Urinary bladder (tissue), 3 donors: ENCODE measurements at regions not wholly inside any gene's neighbourhood (a gene's known extent, or its start where the extent isn't known, plus 50 kb on each side); places are given as distances from the start of the nearest gene placed in this dataset.
"Not testable (repeated sequence)": the region's sequence is repeated elsewhere in the genome, so short reads cannot be mapped to it uniquely, and the experiment has no call there.

Experiments
- DNase-seq: peaks from one replicate; pipeline ENCODE4 v3.0.0-alpha.2; 2015; ENCODE audit errors: extremely low spot score
- H3K27ac ChIP-seq: one replicate; pipeline ENCODE4 v1.5.1; 2013; ENCODE audit warnings: low read depth, mild to moderate bottlenecking, moderate library complexity
- H3K36me3 ChIP-seq: one replicate; pipeline ENCODE4 v1.6.1; 2013; ENCODE audit warnings: mild to moderate bottlenecking, moderate library complexity; ENCODE audit not compliant: insufficient read depth
- H3K4me1 ChIP-seq: one replicate; pipeline ENCODE4 v1.6.1; 2013; ENCODE audit warnings: mild to moderate bottlenecking, moderate library complexity; ENCODE audit not compliant: insufficient read depth
- H3K4me3 ChIP-seq: one replicate; pipeline ENCODE4 v1.5.1; 2013; ENCODE audit warnings: low read depth, low read length
- WGBS: extraction: QIAGEN DNeasy Blood & Tissue Kit; methylation state at CpG from one replicate; pipeline ENCODE4 v1.1.7; 2013; 5-methylcytosine and 5-hydroxymethylcytosine counted together
- donor health status: healthy with polysubstance abuse.
- donor health status: healthy.

DNA sequence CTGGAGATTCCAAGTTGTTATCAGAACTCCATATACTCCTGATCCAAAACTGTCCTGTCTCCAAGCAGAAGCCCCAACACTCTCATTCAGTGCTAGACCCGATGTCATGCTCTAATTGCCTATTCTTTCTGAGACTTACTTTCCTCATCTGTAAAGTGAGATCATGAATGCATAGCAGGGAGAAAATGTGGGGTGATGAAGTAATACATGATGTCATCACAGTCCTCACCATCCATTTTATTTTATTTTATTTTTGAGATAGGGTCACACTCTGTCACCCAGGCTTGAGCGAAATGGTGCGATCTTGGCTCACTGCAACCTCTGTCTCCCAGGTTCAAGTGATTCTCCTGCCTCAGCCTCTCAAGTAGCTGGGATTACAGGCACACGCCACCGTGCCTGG is 1554.0 kb upstream of the ADGRL3 start:
- Histone ChIP-seq H3K36me3 (no peaks in the 10 kb centered on the region), H3K27ac (no peak overlapping the region), H3K4me1 (no peaks in the 10 kb centered on the region), H3K4me3 (no peak overlapping the region)
- no peak for DNase-seq
- 95% methylated on average over 5 of the region's 5 CpGs for WGBS

DNA sequence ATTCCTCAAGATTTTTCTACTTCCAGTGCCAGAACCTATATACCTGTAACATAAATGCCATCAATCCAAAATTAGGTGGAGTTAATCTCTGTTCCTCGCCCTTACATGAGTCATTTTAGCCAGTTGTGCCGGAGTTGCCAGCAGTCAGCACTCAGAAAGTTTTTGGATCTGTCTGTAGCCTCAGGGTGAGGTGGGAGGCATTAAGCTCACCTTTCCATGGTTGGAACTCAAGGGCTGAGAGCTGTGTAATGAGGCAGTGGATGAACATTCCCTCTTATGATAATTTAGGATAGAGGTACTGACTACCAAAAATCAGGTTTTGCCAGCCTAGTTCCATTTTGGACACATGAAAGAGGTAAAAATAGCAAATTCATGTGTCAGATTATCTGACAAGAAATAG is 1553.1 kb upstream of the ADGRL3 start:
- DNase-seq, result no peak
- Histone ChIP-seq H3K4me3 (no peak overlapping the region), H3K4me1 (no peaks in the 10 kb centered on the region), H3K27ac (no peak overlapping the region), H3K36me3 (no peaks in the 10 kb centered on the region)
- WGBS, result 79% methylated on average over 2 of the region's 2 CpGs

DNA sequence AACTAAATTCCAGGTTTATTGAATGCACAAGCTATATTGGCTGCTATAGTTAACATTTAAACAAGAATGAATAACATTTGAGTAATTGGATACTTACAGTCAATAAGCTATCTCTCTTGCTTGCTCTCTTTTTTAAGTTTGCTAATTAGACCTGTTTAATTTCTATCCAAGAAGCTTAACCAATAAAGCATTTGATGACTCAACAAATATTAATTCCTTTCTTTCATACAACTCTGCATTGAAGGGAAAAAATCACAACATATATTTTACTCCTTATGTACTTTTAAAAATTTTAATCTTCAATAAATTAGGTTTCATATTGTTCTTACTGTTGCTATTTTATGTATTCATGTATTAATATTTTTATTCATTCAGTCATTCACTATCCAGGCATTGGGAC is 1552.6 kb upstream of the ADGRL3 start:
- H3K36me3 ChIP-seq, result no peaks in the 10 kb centered on the region
- H3K4me3 ChIP-seq, result no peak overlapping the region
- no peaks in the 10 kb centered on the region for H3K4me1 ChIP-seq
- DNase-seq, result no peak
- no peak overlapping the region for H3K27ac ChIP-seq

DNA sequence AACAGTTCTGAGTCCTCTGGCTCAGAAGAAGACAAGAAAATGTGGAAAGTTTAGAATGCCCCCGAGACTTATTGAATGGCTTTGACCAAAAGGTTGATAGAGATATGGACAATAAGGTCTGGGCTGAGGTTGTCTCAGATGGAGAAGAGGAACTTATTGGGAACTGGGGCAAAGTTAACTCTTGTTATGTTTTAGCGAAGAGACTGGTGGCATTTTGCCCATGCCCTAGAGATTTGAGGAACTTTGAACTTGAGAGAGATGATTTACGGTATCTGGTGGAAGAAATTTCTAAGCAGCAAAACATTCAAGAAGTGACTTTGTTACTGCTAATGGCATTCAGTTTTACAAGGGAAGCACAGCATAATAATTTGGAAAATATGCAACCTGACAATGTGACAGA is 1549.3 kb upstream of the ADGRL3 start:
- no peaks in the 10 kb centered on the region for H3K36me3 ChIP-seq
- H3K27ac ChIP-seq, result no peak overlapping the region
- 80% methylated on average over 3 of the region's 3 CpGs for WGBS
- no peak overlapping the region for H3K4me3 ChIP-seq
- DNase-seq, result no peak
- H3K4me1 ChIP-seq, result no peaks in the 10 kb centered on the region

DNA sequence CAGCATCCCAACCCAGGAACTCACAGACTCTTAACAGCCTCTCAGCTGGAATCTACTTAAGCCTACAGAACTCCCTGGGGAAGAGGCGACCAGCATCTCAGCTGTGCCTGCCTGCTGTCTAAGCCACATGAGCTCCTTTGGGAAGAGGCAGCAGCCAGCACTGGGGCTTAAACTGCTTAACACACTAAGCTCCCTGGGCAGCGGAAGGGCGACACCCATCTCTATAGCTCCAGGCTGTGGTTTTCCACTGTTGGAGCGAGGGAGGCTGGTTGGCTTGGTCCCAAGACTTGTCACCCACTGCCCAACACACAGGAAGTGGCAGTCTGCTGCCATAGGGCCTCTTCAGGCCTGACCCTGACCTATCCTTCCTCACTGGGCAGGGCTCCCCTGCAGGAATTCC is 1544.1 kb upstream of the ADGRL3 start:
- Histone ChIP-seq H3K4me1 (no peaks in the 10 kb centered on the region), H3K4me3 (no peak overlapping the region), H3K27ac (no peak overlapping the region), H3K36me3 (no peaks in the 10 kb centered on the region)
- DNase-seq, result no peak
- 74% methylated on average over 4 of the region's 4 CpGs for WGBS

DNA sequence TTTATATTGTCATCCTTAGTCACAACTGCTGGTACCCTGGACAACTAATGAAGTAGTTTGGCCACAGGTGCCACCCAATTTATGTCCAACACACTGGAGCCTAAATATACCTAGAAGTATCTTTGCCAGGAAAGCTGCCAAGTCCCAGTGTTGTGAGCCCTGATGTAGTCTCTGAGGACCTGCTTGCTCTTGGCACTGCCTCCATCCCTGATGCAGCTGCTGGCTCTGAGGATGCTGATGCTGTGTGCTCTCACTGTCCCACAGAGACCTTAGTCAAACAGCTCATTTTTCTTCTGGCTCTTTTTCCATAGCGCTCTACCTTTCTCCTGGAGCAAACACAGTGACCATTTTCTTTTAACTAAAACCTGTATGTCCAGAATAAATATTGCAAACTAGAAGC is 1535.4 kb upstream of the ADGRL3 start:
- WGBS, result 95% methylated on average over 1 of the region's 1 CpG
- no peak overlapping the region for H3K27ac ChIP-seq
- DNase-seq, result no peak
- H3K4me3 ChIP-seq, result no peak overlapping the region
- no peaks in the 10 kb centered on the region for H3K36me3 ChIP-seq
- H3K4me1 ChIP-seq, result no peaks in the 10 kb centered on the region

DNA sequence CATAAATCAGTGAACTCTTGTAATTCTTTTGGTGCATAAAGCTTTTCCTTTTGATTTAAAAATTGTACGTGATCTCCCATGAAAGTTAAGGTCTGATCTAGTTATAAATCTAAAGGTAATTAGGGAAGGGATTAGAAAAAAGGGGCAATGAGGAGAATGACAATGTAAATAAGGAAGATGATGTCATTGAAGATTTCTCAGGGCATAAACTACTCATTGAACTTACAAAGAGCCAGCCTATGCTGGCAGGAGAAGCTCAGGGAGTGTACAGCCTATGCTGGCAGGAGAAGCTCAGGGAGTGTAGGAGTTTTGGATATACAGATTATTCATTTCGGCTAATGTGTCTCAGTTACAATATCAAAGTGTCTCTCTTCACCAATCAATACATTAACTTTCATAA is 1533.5 kb upstream of the ADGRL3 start:
- H3K27ac ChIP-seq, result no peak overlapping the region
- H3K4me3 ChIP-seq, result no peak overlapping the region
- no peaks in the 10 kb centered on the region for H3K4me1 ChIP-seq
- WGBS, result 65% methylated on average over 2 of the region's 2 CpGs
- DNase-seq, result no peak
- no peaks in the 10 kb centered on the region for H3K36me3 ChIP-seq

DNA sequence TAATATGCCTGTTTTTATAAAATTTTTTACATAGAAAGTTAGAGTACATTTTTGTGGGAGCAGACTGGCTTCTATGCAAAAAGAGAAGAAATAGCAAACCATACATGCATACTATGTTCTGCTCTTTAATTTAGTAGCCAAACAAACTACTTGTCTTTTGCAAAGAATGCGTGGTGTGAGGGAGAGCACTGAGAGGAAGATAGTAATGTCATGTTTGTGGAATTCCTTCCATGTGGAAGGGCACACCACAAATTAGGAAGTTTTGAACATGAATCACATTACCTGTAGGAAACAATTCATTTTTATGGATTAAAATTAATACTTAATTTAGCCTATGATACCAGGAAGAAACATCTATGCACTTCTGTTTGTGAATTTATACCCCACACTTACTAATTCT is 1529.1 kb upstream of the ADGRL3 start:
- WGBS, result 80% methylated on average over 1 of the region's 1 CpG
- H3K27ac ChIP-seq, result no peak overlapping the region
- H3K36me3 ChIP-seq, result no peaks in the 10 kb centered on the region
- no peak for DNase-seq
- no peaks in the 10 kb centered on the region for H3K4me1 ChIP-seq
- no peak overlapping the region for H3K4me3 ChIP-seq

DNA sequence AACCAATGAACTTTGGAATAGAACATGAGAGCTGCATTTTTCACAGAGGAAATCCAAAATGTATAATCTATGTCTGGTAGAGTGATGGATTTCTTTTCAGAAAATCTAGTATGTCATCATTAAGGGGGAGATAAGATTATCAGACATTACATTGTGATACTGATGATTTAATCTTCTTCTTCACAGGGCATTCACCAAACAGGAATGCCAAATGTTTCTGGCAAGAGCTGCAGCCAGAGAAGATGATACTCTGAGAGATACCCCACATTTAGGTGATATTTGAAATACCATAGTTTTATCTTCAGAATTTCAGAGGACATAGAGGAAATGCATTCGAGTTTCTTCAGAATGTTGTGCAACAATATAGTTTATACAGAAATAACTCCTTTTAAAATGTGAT is 1523.7 kb upstream of the ADGRL3 start:
- Histone ChIP-seq H3K36me3 (no peaks in the 10 kb centered on the region), H3K4me3 (no peak overlapping the region), H3K27ac (no peak overlapping the region), H3K4me1 (no peaks in the 10 kb centered on the region)
- WGBS, result 43% methylated on average over 1 of the region's 1 CpG
- DNase-seq, result no peak

DNA sequence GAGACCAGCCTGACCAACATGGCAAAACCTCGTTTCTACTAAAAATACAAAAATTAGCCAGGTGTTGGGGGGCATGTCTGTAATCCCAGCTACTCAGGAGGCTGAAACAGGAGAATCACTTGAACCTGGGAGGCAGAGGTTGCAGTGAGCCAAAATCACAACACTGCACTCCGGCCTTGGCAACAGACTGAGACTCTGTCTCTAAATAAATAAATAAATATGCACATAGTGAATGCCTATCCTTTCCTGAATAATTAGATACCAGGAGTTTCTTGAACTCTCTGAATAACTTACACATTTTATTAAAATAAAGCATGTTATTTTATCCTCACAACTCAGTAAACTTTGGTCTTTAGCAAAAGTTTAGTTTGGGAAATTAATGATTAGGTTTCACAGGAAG is 1523.1 kb upstream of the ADGRL3 start:
- not testable (repeated sequence) for H3K4me1 ChIP-seq, H3K36me3 ChIP-seq, H3K4me3 ChIP-seq, DNase-seq, H3K27ac ChIP-seq
- WGBS, result 82% methylated on average over 2 of the region's 2 CpGs

DNA sequence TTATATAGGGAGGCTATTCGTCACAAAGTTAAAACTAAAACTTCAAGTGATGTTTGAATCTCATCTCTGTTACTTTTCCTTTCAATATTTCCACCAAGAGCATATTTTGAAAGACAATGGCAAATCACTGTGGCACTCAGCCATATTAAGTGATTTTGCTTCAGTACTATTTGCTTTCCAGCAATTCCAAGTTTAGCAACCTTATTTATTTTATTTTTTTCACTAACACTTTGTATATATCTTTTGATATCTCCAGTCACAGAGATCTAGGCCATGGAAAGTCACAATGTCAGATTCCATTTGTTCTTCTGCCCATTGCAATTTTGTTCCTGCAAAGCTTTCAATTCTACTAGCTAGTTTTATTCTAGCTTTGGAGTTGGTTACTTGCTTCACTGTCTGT is 1514.5 kb upstream of the ADGRL3 start:
- H3K4me1 ChIP-seq, result no peaks in the 10 kb centered on the region
- no peak overlapping the region for H3K27ac ChIP-seq
- H3K36me3 ChIP-seq, result no peaks in the 10 kb centered on the region
- 86% methylated on average over 1 of the region's 1 CpG for WGBS
- no peak overlapping the region for H3K4me3 ChIP-seq
- no peak for DNase-seq

DNA sequence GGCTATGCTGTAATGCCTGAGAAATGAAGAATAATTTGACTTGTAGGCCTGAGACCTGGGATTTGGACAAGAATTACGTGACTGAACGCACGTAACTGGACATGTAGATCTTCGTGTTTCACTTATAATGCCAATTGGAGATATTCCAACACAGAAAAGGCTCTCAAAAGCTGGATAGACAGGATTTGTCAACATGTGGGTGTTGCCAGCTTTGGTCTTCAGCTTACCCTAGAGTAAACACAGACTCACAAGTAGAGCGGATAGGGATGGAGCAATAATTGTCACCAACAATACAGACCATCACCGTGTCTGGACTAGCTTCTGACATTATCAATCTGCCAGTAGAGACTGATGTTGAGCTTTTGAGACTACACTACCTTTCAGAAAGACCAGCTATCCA is 1511.0 kb upstream of the ADGRL3 start:
- H3K36me3 ChIP-seq, result no peaks in the 10 kb centered on the region
- no peaks in the 10 kb centered on the region for H3K4me1 ChIP-seq
- no peak for DNase-seq
- no peak overlapping the region for H3K27ac ChIP-seq
- 81% methylated on average over 6 of the region's 6 CpGs for whole genome bisulfite sequencing
- H3K4me3 ChIP-seq, result no peak overlapping the region

DNA sequence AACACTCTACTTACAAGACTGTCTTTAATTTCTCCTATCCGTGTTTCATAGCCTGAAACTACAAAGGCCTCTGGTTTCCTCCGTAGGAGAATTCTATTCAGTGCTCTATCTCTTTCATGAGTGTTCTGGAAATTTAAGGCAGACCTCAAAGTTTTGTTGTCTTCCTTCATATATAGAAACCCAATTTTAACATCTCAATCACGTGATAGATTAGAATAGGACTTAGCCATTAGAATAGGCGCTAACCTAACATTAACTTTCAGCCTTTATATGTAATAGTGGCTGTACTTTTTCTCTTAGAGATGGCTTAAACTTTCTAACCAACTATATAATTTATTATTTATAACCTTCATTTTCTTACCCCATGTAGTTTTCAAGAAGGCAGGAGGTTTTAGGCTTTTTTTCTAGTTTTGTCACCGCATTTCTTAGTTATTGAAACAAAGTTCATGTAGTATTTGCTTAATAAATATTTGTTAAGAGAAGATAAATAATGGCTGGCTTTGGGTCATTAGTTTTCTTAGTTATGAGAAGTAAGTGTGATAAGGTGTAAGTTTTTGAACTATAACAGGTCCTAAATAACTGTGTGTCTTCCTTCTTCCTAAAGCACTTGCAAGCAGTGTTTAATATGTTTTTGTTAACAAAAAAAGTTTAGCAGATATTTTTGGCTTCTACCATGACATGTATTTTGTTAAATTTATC is 1504.6 kb upstream of the ADGRL3 start:
- Histone ChIP-seq H3K4me1 (no peaks in the 10 kb centered on the region), H3K36me3 (no peaks in the 10 kb centered on the region), H3K4me3 (no peak overlapping the region), H3K27ac (no peak overlapping the region)
- DNase-seq, result no peak
- 84% methylated on average over 5 of the region's 5 CpGs for WGBS

DNA sequence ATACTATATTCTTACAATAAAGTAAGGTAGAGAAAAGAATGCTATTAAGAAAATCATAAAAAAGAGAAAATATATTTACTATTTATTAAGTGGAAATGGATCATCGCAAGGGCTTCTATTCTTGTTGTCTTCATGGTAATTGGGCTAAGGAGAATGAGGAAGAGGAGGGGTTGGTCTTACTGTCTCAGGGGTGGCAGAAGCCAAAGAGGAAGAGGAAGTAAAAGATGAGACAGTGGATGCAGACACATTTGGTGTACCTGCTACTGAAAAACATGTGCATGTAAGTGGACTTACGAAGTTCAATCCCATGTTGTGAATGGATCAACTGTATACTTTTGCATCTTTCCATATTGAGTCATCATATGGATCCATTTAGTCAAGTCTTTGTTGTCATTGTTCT is 1502.1 kb upstream of the ADGRL3 start:
- WGBS, result 93% methylated on average over 2 of the region's 2 CpGs

DNA sequence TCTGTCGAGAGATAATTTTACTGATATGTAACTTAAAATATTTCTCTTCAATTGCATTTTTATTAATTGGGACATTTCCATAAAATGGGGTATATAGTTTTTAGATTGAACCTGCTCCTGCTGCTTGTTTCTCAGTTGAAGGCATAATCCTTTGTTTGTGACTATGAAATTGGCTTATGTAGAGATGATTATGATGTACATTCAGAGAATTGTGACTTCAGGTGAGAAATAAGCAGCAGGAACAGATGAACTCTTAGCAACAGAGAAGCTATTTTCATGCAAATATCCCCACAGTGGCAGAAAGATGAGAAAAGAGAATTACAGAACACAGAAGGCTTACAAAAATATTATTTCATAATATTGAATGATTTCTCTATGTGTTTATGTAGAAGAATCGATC is 1499.5 kb upstream of the ADGRL3 start:
- Histone ChIP-seq H3K36me3 (no peaks in the 10 kb centered on the region), H3K27ac (no peak overlapping the region), H3K4me1 (no peaks in the 10 kb centered on the region), H3K4me3 (no peak overlapping the region)
- DNase-seq, result no peak
- 85% methylated on average over 2 of the region's 2 CpGs for WGBS

More for the DNA sequence above, 1502.1 kb upstream of the ADGRL3 start:
- Histone ChIP-seq H3K4me3 (no peak overlapping the region), H3K36me3 (no peaks in the 10 kb centered on the region), H3K4me1 (no peaks in the 10 kb centered on the region), H3K27ac (no peak overlapping the region)
- no peak for DNase-seq
